ENCODE measurements at regions not wholly inside any gene's neighbourhood (a gene's known extent, or its start where the extent isn't known, plus 50 kb on each side); places are given as distances from the start of the nearest gene placed in this dataset.

GRCh38 chr13:54953786-54954185 lies 1925.2 kb downstream of the OLFM4 start:
- ChIA-PET CTCF (no interaction called here), POLR2A (ENCODE audit: low non-redundant PET) (no interaction called here)
- no peak for TF ChIP-seq CTCF (conservative IDR thresholded peaks at IDR 0.05; ENCODE audit: low read depth)
- DNase-seq (ENCODE audit: low spot score) = peak; percentile 44
- no peak overlapping the region for H3K27ac ChIP-seq

DNA sequence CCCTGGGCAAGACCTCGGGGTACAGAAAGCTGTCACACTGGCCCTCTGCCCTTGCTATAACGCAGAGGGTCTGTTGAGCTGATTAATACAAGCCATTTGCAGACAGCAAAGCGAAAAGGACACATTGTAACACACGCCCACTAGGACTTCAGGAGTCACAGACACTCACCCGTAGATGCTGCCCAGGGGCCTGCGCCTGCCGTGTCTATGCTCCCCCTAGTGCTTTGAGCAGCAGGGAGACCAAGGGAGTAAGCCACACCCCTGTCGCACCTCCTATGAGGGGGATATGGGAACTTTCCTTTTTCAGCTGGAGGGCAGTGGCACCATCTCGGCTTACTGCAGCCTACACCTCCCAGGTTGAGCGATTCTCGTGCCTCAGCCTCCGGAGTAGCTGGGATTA lies 1930.2 kb downstream of the OLFM4 start:
- DNase-seq (ENCODE audit: low spot score) = no peak
- ChIA-PET POLR2A (ENCODE audit: low non-redundant PET) (no interaction called here), CTCF (no interaction called here)
- no peak for TF ChIP-seq CTCF (conservative IDR thresholded peaks at IDR 0.05; ENCODE audit: low read depth)
- no peak overlapping the region for H3K27ac ChIP-seq

- DNase-seq (ENCODE audit: low spot score) = peak; percentile 22
- TF ChIP-seq CTCF (conservative IDR thresholded peaks at IDR 0.05; ENCODE audit: low read depth) = no peak
- ChIA-PET CTCF (interaction anchor here (0.5 kb wide), 1 partner anchor 8 kb away, joined by 4 read pairs; no protein-coding TSS in a partner anchor), POLR2A (ENCODE audit: low non-redundant PET) (no interaction called here)
- no peak overlapping the region for H3K27ac ChIP-seq
These were observed 1937.3 kb downstream of the OLFM4 start for GRCh38 chr13:54965881-54966280.

GRCh38 chr13:54972838-54973237 lies 1944.2 kb downstream of the OLFM4 start:
- DNase-seq (ENCODE audit: low spot score) = no peak
- no peak for TF ChIP-seq CTCF (conservative IDR thresholded peaks at IDR 0.05; ENCODE audit: low read depth)
- no peak overlapping the region for H3K27ac ChIP-seq
- POLR2A ChIA-PET (ENCODE audit: low non-redundant PET) = no interaction called here
- CTCF ChIA-PET = no interaction called here

- CTCF ChIA-PET = no interaction called here
- TF ChIP-seq CTCF (conservative IDR thresholded peaks at IDR 0.05; ENCODE audit: low read depth) = no peak
- POLR2A ChIA-PET (ENCODE audit: low non-redundant PET) = no interaction called here
- no peak overlapping the region for H3K27ac ChIP-seq
- DNase-seq (ENCODE audit: low spot score) = no peak
These were observed 1947.1 kb downstream of the OLFM4 start for GRCh38 chr13:54975676-54976075.

DNA sequence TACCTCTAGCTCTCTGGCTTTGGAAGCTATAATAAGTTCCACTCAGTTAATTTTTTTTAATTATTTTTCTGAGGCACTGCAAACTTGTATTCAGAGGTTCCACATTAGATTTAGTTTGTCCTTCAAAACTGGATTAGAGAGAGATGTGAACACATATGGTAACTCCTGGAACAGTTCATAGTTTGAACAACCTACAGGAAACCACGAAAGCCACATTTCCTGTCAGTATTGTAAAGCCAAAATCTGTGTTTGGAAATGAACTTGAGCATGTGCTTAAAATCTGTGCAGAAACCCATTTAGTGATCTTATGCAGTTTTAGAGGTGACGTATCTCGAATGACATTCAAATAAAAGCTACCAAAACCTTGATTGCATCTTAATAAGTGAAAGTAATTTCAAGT lies 1952.0 kb downstream of the OLFM4 start:
- DNase-seq (ENCODE audit: low spot score) = no peak
- no peak for TF ChIP-seq CTCF (conservative IDR thresholded peaks at IDR 0.05; ENCODE audit: low read depth)
- no peak overlapping the region for H3K27ac ChIP-seq
- POLR2A ChIA-PET (ENCODE audit: low non-redundant PET) = no interaction called here
- CTCF ChIA-PET = interaction anchor here (0.6 to 0.9 kb wide), 5 partner anchors 28 to 1724 kb away, joined by 3 to 6 read pairs (median 4); no protein-coding TSS in a partner anchor

DNA sequence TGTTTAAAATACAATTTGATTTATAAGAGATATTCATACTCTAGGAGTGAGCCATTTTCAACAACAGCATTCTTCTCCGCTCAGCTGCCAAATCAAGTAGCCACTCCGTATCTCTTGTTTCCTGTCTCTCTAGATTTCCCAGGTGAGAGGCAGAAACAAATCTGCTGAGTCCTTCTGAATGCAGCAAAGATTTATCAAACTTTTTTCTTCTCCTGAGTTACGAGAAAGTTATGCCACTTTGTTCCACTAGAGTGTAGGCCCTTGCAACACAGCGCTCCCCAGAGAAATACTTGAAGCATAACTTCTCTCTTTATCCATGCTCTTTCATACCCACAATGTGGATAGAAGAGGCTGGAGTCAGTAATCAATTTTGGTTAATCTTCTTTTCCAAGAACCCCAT lies 1960.8 kb downstream of the OLFM4 start:
- ChIA-PET CTCF (no interaction called here), POLR2A (ENCODE audit: low non-redundant PET) (no interaction called here)
- H3K27ac ChIP-seq = no peak overlapping the region
- TF ChIP-seq CTCF (conservative IDR thresholded peaks at IDR 0.05; ENCODE audit: low read depth) = no peak
- DNase-seq (ENCODE audit: low spot score) = no peak

All from RWPE1 (cell line).